Hepatocyte (in vitro differentiated cells): ENCODE measurements at regions not wholly inside any gene's neighbourhood (a gene's known extent, or its start where the extent isn't known, plus 50 kb on each side); places are given as distances from the start of the nearest gene placed in this dataset.

ENCODE experiments used
- CTCF ChIP-seq: fragments of 200-600 bp; sonication (generic); IDR thresholded peaks from 2 replicates; pipeline ENCODE4 v1.5.1; 2016; ENCODE audit warnings: antibody characterized with exemption, mild to moderate bottlenecking; ENCODE audit not compliant: poor library complexity
- EZH2 ChIP-seq: fragments of 200-600 bp; sonication (generic); IDR thresholded peaks from 2 replicates; pipeline ENCODE4 v1.6.1; 2016; ENCODE audit warnings: antibody characterized with exemption, mild to moderate bottlenecking, borderline replicate concordance

- no peak for TF ChIP-seq EZH2
- TF ChIP-seq CTCF: no peak
Measured at GRCh38 chr18:75687626-75688025, 260.1 kb upstream of the SMIM21 start.
